ENCODE measurements at regions not wholly inside any gene's neighbourhood (a gene's known extent, or its start where the extent isn't known, plus 50 kb on each side); places are given as distances from the start of the nearest gene placed in this dataset.

- H3K27ac ChIP-seq (ENCODE audit: low read depth in 1 of 2, low read length in 1 of 2), result no peak overlapping the region
- H3K9ac ChIP-seq (ENCODE audit: insufficient read depth in 1 of 2, low read length in 2 of 2), result no peak overlapping the region
- ATAC-seq (ENCODE audit: insufficient read depth, low FRiP score) (no peak), DNase-seq (no peak)
- TF ChIP-seq CTCF (IDR thresholded peaks at IDR 0.05; ENCODE audit: control extremely low read depth, extremely low read depth), result no peak
- H3K4me1 ChIP-seq (ENCODE audit: control insufficient read depth in 5 of 5, insufficient read depth in 5 of 5, low read length in 5 of 5), result no peaks in the 10 kb centered on the region
- peaks cover 0 to 2% (median 0%) of the 10 kb centered on the region in 4 donors for H3K9me3 ChIP-seq (ENCODE audit: control insufficient read depth in 4 of 4, insufficient read depth in 3 of 4, low read length in 3 of 4)
- no peaks in the 10 kb centered on the region for H3K27me3 ChIP-seq (ENCODE audit: control insufficient read depth in 3 of 3, insufficient read depth in 3 of 3, low read length in 2 of 3)
- 81 to 83% methylated on average over 3 of the region's 3 CpGs for WGBS, 2 donors
- no peaks in the 10 kb centered on the region for H3K36me3 ChIP-seq (ENCODE audit: control insufficient read depth in 4 of 4, insufficient read depth in 4 of 4, low read length in 4 of 4)
- no peak overlapping the region for H3K4me3 ChIP-seq
These were observed 163.4 kb upstream of the PLPPR1 start for GRCh38 chr9:100865111-100865510.

GRCh38 chr9:100865648-100866047 lies 162.9 kb upstream of the PLPPR1 start:
- H3K36me3 ChIP-seq (ENCODE audit: control insufficient read depth in 4 of 4, insufficient read depth in 4 of 4, low read length in 4 of 4), result no peaks in the 10 kb centered on the region
- TF ChIP-seq CTCF (IDR thresholded peaks at IDR 0.05; ENCODE audit: control extremely low read depth, extremely low read depth), result no peak
- no peak overlapping the region for H3K4me3 ChIP-seq
- 79 to 85% methylated on average over 4 of the region's 4 CpGs for WGBS, 2 donors
- no peak overlapping the region for H3K9ac ChIP-seq (ENCODE audit: insufficient read depth in 1 of 2, low read length in 2 of 2)
- no peaks in the 10 kb centered on the region for H3K27me3 ChIP-seq (ENCODE audit: control insufficient read depth in 3 of 3, insufficient read depth in 3 of 3, low read length in 2 of 3)
- no peak for DNase-seq
- no peaks in the 10 kb centered on the region for H3K4me1 ChIP-seq (ENCODE audit: control insufficient read depth in 5 of 5, insufficient read depth in 5 of 5, low read length in 5 of 5)
- no peaks in the 10 kb centered on the region for H3K9me3 ChIP-seq (ENCODE audit: control insufficient read depth in 4 of 4, insufficient read depth in 3 of 4, low read length in 3 of 4)
- ATAC-seq (ENCODE audit: insufficient read depth, low FRiP score), result no peak
- no peak overlapping the region for H3K27ac ChIP-seq (ENCODE audit: low read depth in 1 of 2, low read length in 1 of 2)

DNA sequence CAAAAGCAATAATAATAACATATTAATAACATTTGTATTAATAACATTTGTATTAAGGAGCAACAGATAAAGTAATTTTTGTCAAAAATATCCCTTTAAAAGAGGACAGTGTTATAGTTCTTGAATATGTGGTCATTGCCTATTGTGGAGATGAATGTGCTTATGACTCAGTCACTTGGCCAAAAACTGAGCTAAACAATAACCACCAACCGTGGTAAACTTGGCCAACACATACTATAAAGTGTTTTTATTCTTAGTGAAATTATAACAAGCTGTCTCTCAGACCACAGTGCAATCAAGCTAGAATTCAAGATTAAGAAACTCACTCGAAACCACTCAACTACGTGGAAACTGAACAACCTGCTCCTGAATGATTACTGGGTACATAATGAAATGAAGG lies 159.2 kb upstream of the PLPPR1 start:
- Histone ChIP-seq H3K4me1 (ENCODE audit: control insufficient read depth in 5 of 5, insufficient read depth in 5 of 5, low read length in 5 of 5) (no peaks in the 10 kb centered on the region), H3K9ac (ENCODE audit: insufficient read depth in 1 of 2, low read length in 2 of 2) (no peak overlapping the region), H3K9me3 (ENCODE audit: control insufficient read depth in 4 of 4, insufficient read depth in 3 of 4, low read length in 3 of 4) (no peaks in the 10 kb centered on the region), H3K36me3 (ENCODE audit: control insufficient read depth in 4 of 4, insufficient read depth in 4 of 4, low read length in 4 of 4) (no peaks in the 10 kb centered on the region), H3K27me3 (ENCODE audit: control insufficient read depth in 3 of 3, insufficient read depth in 3 of 3, low read length in 2 of 3) (no peaks in the 10 kb centered on the region), H3K27ac (ENCODE audit: low read depth in 1 of 2, low read length in 1 of 2) (no peak overlapping the region), H3K4me3 (no peak overlapping the region)
- WGBS, 2 donors, result 56 to 77% methylated on average over 3 of the region's 3 CpGs
- no peak for TF ChIP-seq CTCF (IDR thresholded peaks at IDR 0.05; ENCODE audit: control extremely low read depth, extremely low read depth)
- ATAC-seq (ENCODE audit: insufficient read depth, low FRiP score) (no peak), DNase-seq (no peak)

DNA sequence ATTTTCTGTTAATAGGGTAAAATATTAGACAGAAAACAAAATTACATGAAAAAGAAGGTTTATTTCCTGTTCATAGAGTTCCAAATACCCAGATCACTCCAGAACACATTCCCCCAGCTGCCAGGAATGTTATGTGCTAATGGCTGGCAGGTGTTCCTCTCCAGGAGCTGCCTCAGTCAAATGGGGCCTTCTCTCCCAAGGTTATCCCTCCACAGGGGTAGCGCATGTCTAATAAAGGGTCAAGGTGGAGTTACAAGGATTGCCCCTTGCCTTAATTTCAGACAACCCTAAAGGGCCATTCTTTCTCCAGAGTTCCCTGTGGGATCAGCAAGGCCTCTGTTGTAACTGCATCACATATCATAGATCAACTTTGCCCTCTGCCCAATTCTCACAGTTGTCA lies 148.6 kb upstream of the PLPPR1 start:
- no peaks in the 10 kb centered on the region for H3K4me1 ChIP-seq (ENCODE audit: control insufficient read depth in 5 of 5, insufficient read depth in 5 of 5, low read length in 5 of 5)
- no peak overlapping the region for H3K4me3 ChIP-seq
- H3K36me3 ChIP-seq (ENCODE audit: control insufficient read depth in 4 of 4, insufficient read depth in 4 of 4, low read length in 4 of 4), result no peaks in the 10 kb centered on the region
- TF ChIP-seq CTCF (IDR thresholded peaks at IDR 0.05; ENCODE audit: control extremely low read depth, extremely low read depth), result no peak
- ATAC-seq (ENCODE audit: insufficient read depth, low FRiP score) (no peak), DNase-seq (no peak)
- H3K9me3 ChIP-seq (ENCODE audit: control insufficient read depth in 4 of 4, insufficient read depth in 3 of 4, low read length in 3 of 4), result no peaks in the 10 kb centered on the region
- WGBS, 2 donors, result 94 to 96% methylated on average over 1 of the region's 1 CpG
- no peaks in the 10 kb centered on the region for H3K27me3 ChIP-seq (ENCODE audit: control insufficient read depth in 3 of 3, insufficient read depth in 3 of 3, low read length in 2 of 3)
- no peak overlapping the region for H3K9ac ChIP-seq (ENCODE audit: insufficient read depth in 1 of 2, low read length in 2 of 2)
- H3K27ac ChIP-seq (ENCODE audit: low read depth in 1 of 2, low read length in 1 of 2), result no peak overlapping the region
